GM12878 (cell line): ENCODE measurements at regions not wholly inside any gene's neighbourhood (a gene's known extent, or its start where the extent isn't known, plus 50 kb on each side); places are given as distances from the start of the nearest gene placed in this dataset.

ENCODE experiments used
- ATAC-seq: fragments of 200-7000 bp; cut with Tn5 transposase; 3 replicates; pipeline ENCODE4 v1.9.1; 2020; ENCODE audit warnings: mild to moderate bottlenecking, moderate library complexity
- BruUV-seq: library from RNA; stranded (reverse); fragments of 400-500 nt; replicated peaks from 2 replicates; lab custom pipeline; 2021; lab: Mats Ljungman, UMichigan
- CTCF ChIA-PET: fragments of 300-600 bp; sonication (Branson Sonifier 250); formaldehyde crosslinking; extraction: SDS; loops from one replicate; lab custom pipeline; 2021; ENCODE audit warnings: inconsistent platforms; lab: Yijun Ruan, JAX
- POLR2A ChIA-PET: fragments of 350-600 bp; formaldehyde crosslinking; extraction: SDS; loops from one replicate; lab custom pipeline; 2021; ENCODE audit warnings: inconsistent platforms; lab: Charles Lee
- RAD21 ChIA-PET: fragments of 300-600 bp; sonication (Branson Sonifier 250); formaldehyde crosslinking; loops from one replicate; lab custom pipeline; 2023; ENCODE audit warnings: antibody characterized with exemption; ENCODE audit not compliant: unreplicated experiment; lab: Charles Lee
- SMC1A ChIA-PET: fragments of 300-600 bp; sonication (Branson Sonifier 250); formaldehyde crosslinking; loops from one replicate; lab custom pipeline; 2023; ENCODE audit not compliant: unreplicated experiment, uncharacterized antibody; lab: Charles Lee
- DNase-seq: peaks from one replicate; pipeline ENCODE4 v3.0.0-alpha.2; 2011; ENCODE audit warnings: low read depth, low spot score
- FAIRE-seq: peaks from 3 replicates; lab custom pipeline; 2011; peaks lifted over from hg19 to GRCh38; lab: Jason Lieb, UNC
- H2AFZ ChIP-seq: 2 replicates; pipeline ENCODE4 v1.6.0; 2011; ENCODE audit warnings: low read depth, low read length, control low read depth; ENCODE audit not compliant: control insufficient read depth
- H3K27ac ChIP-seq: 2 replicates; pipeline ENCODE4 v1.5.1; 2011; ENCODE audit warnings: control low read depth; ENCODE audit not compliant: control insufficient read depth, insufficient read depth
- H3K27me3 ChIP-seq, 2 experiments: replicated peaks in 1 of 2; 2 replicates each; pipeline versions ENCODE4 v1.6.0 to v1.6.1; 2011; ENCODE audit warnings: low read length in 1 of 2; ENCODE audit not compliant: control insufficient read depth in 2 of 2, insufficient read depth in 2 of 2
- H3K36me3 ChIP-seq, 2 experiments: 2 replicates each; pipeline ENCODE4 v1.5.1; 2011; ENCODE audit warnings: low read length in 1 of 2; ENCODE audit not compliant: control insufficient read depth in 2 of 2, insufficient read depth in 2 of 2
- H3K4me1 ChIP-seq: 2 replicates; pipeline ENCODE4 v1.6.1; 2011; ENCODE audit warnings: mild to moderate bottlenecking, low read length, moderate library complexity, mixed read lengths; ENCODE audit not compliant: control insufficient read depth, insufficient read depth
- H3K4me2 ChIP-seq: 2 replicates; pipeline ENCODE4 v1.6.0; 2011; ENCODE audit warnings: control low read depth; ENCODE audit not compliant: control insufficient read depth, insufficient read depth
- H3K4me3 ChIP-seq: fragments of 200-600 bp; sonication (generic); 2 replicates; pipeline ENCODE4 v1.5.1; 2016
- H3K79me2 ChIP-seq: 2 replicates; pipeline ENCODE4 v1.6.0; 2011; ENCODE audit warnings: low read length; ENCODE audit not compliant: control insufficient read depth, insufficient read depth
- H3K9ac ChIP-seq: 2 replicates; pipeline ENCODE4 v1.8.0; 2011; ENCODE audit warnings: low read length, control low read depth, mixed read lengths; ENCODE audit not compliant: control insufficient read depth, insufficient read depth
- H3K9me3 ChIP-seq: replicated peaks from 3 replicates; pipeline ENCODE4 v1.5.1; 2011; ENCODE audit warnings: mild to moderate bottlenecking, low read length; ENCODE audit not compliant: control insufficient read depth, insufficient read depth
- H4K20me1 ChIP-seq: 2 replicates; pipeline ENCODE4 v1.6.0; 2011; ENCODE audit not compliant: control insufficient read depth, insufficient read depth
- BACH1 ChIP-seq: fragments of 450-650 bp; IDR thresholded peaks from 2 replicates; pipeline ENCODE4 v1.6.1; 2017; ENCODE audit warnings: mild to moderate bottlenecking, borderline replicate concordance
- CBFB ChIP-seq: IDR thresholded peaks from 2 replicates; pipeline ENCODE4 v1.6.1; 2016; ENCODE audit warnings: antibody characterized with exemption, low read depth
- CHD2 ChIP-seq: IDR thresholded peaks from 2 replicates; pipeline ENCODE4 v1.6.1; 2011; ENCODE audit warnings: low read depth, low read length, improper control_type of control experiment, borderline replicate concordance
- JUNB ChIP-seq: IDR thresholded peaks from 2 replicates; pipeline ENCODE4 v1.6.1; 2016; ENCODE audit warnings: antibody characterized with exemption, mild to moderate bottlenecking
- MEF2B ChIP-seq: fragments of 450-650 bp; IDR thresholded peaks from 2 replicates; pipeline ENCODE4 v1.6.1; 2018; ENCODE audit warnings: mild to moderate bottlenecking, moderate library complexity; ENCODE audit not compliant: partially characterized antibody, poor library complexity, severe bottlenecking
- NFYB ChIP-seq: IDR thresholded peaks from 2 replicates; pipeline ENCODE4 v1.6.1; 2011; ENCODE audit warnings: low read depth, mild to moderate bottlenecking, low read length, improper control_type of control experiment, moderate library complexity; ENCODE audit not compliant: insufficient read depth
- PML ChIP-seq: IDR thresholded peaks from 2 replicates; pipeline ENCODE4 v1.6.1; 2012; ENCODE audit warnings: low read length, inconsistent platforms
- RELA ChIP-seq: fragments of 450-650 bp; IDR thresholded peaks from 2 replicates; pipeline ENCODE4 v1.8.0; 2014; ENCODE audit warnings: borderline replicate concordance; ENCODE audit not compliant: partially characterized antibody
- SRF ChIP-seq, 2 experiments: IDR thresholded peaks; 2 replicates each; pipeline ENCODE4 v1.6.1; 2011; ENCODE audit warnings: low read depth in 2 of 2, low read length in 2 of 2, mild to moderate bottlenecking in 1 of 2, moderate library complexity in 1 of 2
- SUPT20H ChIP-seq: IDR thresholded peaks from 2 replicates; pipeline ENCODE4 v1.6.1; 2011; ENCODE audit warnings: low read depth, mild to moderate bottlenecking, low read length, moderate library complexity, borderline replicate concordance; ENCODE audit not compliant: control insufficient read depth
- SUZ12 ChIP-seq: fragments of 200-600 bp; sonication (generic); IDR thresholded peaks from one replicate; pipeline ENCODE4 v1.6.1; 2018; ENCODE audit warnings: antibody characterized with exemption, mild to moderate bottlenecking; ENCODE audit not compliant: unreplicated experiment
- TCF12 ChIP-seq: IDR thresholded peaks from 2 replicates; pipeline ENCODE4 v1.6.1; 2011; ENCODE audit warnings: low read depth, mild to moderate bottlenecking, low read length
- ZBTB4 ChIP-seq: fragments of 450-650 bp; formaldehyde crosslinking; IDR thresholded peaks from 2 replicates; pipeline ENCODE4 v1.4.0; 2022; ENCODE audit warnings: mild to moderate bottlenecking, moderate library complexity
- in situ Hi-C: fragments of 300-500 bp; cut with MboI; formaldehyde crosslinking; loops from 9 replicates; pipeline ENCODE4 v1.14.3; 2018; ENCODE audit warnings: mixed read lengths
- intact Hi-C: fragments of 100-400 bp; cut with micrococcal nuclease; formaldehyde crosslinking; loops from one replicate; pipeline ENCODE4 v1.14.2; 2022; ENCODE audit not compliant: unreplicated experiment
- TF ChIP-seq, protein P1 (sequence below): fragments of 450-650 bp; IDR thresholded peaks from 2 replicates; pipeline ENCODE4 v1.6.1; 2017; ENCODE audit warnings: mild to moderate bottlenecking, moderate library complexity
- TF ChIP-seq, protein P2 (sequence below): IDR thresholded peaks from 2 replicates; pipeline ENCODE4 v1.6.1; 2011; ENCODE audit warnings: borderline replicate concordance, low read depth, mild to moderate bottlenecking, moderate library complexity, low read length; ENCODE audit not compliant: insufficient read depth, poor library complexity, severe bottlenecking
- TF ChIP-seq, protein P3 (sequence below): fragments of 450-650 bp; IDR thresholded peaks from 2 replicates; pipeline ENCODE4 v1.6.1; 2014; ENCODE audit warnings: mild to moderate bottlenecking

DNA sequence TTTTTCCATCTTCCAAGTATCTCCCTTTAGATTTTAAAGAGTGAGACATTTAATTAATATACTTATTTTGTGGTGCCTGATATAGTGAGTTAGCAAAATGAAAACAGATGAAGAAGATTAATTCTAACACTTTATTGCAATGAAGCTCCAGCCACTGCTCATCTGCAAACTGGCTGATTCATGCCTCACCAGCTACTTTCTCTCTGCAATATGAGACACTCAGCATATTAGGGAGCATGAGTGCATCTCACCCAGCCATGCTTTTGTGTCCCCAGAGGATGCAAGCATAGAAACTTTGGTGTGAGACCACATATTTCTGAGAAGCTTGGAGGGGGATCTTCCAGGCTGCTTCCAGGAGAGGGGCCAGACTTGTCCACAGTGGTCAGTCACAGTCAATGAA, 148.6 kb downstream of the BMP4 start:
- ATAC-seq, result no peak
- ChIA-PET POLR2A (no interaction called here), CTCF (interaction anchor here (0.8 to 0.9 kb wide), 2 partner anchors 15 to 22 kb away, joined by 3 to 5 read pairs; no protein-coding TSS in a partner anchor), SMC1A (interaction anchor here (0.6 to 1.9 kb wide), 2 partner anchors 16 to 61 kb away, joined by 3 to 4 read pairs; no protein-coding TSS in a partner anchor), RAD21 (no interaction called here)
- FAIRE-seq, result no peak
- Histone ChIP-seq H3K4me3 (no peak overlapping the region), H3K9ac (no peak overlapping the region), H3K36me3 (no peaks in the 10 kb centered on the region), H3K79me2 (no peaks in the 10 kb centered on the region), H3K4me1 (no peaks in the 10 kb centered on the region), H3K27ac (no peak overlapping the region), H3K4me2 (no peak overlapping the region), H2AFZ (no peak overlapping the region), H3K9me3 (no peaks in the 10 kb centered on the region), H3K27me3 (no peaks in the 10 kb centered on the region), H4K20me1 (no peaks in the 10 kb centered on the region)
- TF ChIP-seq CBFB (no peak), SUZ12 (no peak), PML (no peak), SRF (IDR thresholded peaks at IDR 0.05; ENCODE audit: low read depth in 2 of 2, low read length in 2 of 2) (no peak), BACH1 (no peak), SUPT20H (no peak), RELA (no peak), TCF12 (no peak), ZBTB4 (CRISPR knock-in tag) (no peak), CHD2 (no peak), MEF2B (no peak), JUNB (no peak), NFYB (no peak)
- TF ChIP-seq, protein P1, sequence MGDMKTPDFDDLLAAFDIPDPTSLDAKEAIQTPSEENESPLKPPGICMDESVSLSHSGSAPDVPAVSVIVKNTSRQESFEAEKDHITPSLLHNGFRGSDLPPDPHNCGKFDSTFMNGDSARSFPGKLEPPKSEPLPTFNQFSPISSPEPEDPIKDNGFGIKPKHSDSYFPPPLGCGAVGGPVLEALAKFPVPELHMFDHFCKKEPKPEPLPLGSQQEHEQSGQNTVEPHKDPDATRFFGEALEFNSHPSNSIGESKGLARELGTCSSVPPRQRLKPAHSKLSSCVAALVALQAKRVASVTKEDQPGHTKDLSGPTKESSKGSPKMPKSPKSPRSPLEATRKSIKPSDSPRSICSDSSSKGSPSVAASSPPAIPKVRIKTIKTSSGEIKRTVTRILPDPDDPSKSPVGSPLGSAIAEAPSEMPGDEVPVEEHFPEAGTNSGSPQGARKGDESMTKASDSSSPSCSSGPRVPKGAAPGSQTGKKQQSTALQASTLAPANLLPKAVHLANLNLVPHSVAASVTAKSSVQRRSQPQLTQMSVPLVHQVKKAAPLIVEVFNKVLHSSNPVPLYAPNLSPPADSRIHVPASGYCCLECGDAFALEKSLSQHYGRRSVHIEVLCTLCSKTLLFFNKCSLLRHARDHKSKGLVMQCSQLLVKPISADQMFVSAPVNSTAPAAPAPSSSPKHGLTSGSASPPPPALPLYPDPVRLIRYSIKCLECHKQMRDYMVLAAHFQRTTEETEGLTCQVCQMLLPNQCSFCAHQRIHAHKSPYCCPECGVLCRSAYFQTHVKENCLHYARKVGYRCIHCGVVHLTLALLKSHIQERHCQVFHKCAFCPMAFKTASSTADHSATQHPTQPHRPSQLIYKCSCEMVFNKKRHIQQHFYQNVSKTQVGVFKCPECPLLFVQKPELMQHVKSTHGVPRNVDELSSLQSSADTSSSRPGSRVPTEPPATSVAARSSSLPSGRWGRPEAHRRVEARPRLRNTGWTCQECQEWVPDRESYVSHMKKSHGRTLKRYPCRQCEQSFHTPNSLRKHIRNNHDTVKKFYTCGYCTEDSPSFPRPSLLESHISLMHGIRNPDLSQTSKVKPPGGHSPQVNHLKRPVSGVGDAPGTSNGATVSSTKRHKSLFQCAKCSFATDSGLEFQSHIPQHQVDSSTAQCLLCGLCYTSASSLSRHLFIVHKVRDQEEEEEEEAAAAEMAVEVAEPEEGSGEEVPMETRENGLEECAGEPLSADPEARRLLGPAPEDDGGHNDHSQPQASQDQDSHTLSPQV, result no peak
- TF ChIP-seq, protein P2, sequence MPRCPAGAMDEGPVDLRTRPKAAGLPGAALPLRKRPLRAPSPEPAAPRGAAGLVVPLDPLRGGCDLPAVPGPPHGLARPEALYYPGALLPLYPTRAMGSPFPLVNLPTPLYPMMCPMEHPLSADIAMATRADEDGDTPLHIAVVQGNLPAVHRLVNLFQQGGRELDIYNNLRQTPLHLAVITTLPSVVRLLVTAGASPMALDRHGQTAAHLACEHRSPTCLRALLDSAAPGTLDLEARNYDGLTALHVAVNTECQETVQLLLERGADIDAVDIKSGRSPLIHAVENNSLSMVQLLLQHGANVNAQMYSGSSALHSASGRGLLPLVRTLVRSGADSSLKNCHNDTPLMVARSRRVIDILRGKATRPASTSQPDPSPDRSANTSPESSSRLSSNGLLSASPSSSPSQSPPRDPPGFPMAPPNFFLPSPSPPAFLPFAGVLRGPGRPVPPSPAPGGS, result no peak
- TF ChIP-seq, protein P3, sequence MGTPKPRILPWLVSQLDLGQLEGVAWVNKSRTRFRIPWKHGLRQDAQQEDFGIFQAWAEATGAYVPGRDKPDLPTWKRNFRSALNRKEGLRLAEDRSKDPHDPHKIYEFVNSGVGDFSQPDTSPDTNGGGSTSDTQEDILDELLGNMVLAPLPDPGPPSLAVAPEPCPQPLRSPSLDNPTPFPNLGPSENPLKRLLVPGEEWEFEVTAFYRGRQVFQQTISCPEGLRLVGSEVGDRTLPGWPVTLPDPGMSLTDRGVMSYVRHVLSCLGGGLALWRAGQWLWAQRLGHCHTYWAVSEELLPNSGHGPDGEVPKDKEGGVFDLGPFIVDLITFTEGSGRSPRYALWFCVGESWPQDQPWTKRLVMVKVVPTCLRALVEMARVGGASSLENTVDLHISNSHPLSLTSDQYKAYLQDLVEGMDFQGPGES, result no peak
- BruUV-seq, result no TSS peak
- in situ Hi-C loops (no loop called here), intact Hi-C loops (no loop called here)
- no peak for DNase-seq
